Peyer's patch (tissue), 4 donors: ENCODE measurements at regions not wholly inside any gene's neighbourhood (a gene's known extent, or its start where the extent isn't known, plus 50 kb on each side); places are given as distances from the start of the nearest gene placed in this dataset.

Experiments used
- POLR2A ChIP-seq, 2 donors: fragments of 450-650 bp; IDR thresholded peaks; one replicate each; pipeline ENCODE4 v1.5.1; 2017; ENCODE audit warnings: antibody characterized with exemption in 2 of 2, mild to moderate bottlenecking in 2 of 2, moderate library complexity in 2 of 2
- TF ChIP-seq, protein P1 (sequence below), 6 experiments: fragments of 450-650 bp in 4 of 6; fragments of 200-600 bp in 2 of 6; sonication (generic) in 1 of 6; IDR thresholded peaks; one replicate each; pipeline ENCODE4 v1.5.1; 2017 to 2019; ENCODE audit warnings: antibody characterized with exemption in 6 of 6, mild to moderate bottlenecking in 3 of 6, moderate library complexity in 1 of 6

DNA sequence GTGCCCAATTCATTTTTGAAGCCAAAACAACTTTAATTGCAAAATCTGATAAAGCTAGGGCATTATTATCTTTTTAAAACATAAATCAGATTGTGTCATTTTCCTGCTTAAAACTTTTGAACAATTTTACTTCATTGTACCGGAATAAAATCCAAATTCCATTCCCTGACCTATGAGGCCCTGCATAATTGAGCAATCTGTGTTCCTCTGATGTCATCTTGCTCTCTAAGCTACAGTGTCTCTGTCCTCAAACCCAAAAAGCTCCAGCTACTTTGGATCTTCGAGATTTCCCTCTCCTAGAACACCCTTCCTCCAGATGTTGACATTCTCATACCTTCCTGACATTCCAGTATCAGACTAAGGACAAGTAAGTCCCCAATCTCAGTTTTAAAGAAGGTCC lies 395.9 kb downstream of the LRATD1 start:
- TF ChIP-seq, protein P1, sequence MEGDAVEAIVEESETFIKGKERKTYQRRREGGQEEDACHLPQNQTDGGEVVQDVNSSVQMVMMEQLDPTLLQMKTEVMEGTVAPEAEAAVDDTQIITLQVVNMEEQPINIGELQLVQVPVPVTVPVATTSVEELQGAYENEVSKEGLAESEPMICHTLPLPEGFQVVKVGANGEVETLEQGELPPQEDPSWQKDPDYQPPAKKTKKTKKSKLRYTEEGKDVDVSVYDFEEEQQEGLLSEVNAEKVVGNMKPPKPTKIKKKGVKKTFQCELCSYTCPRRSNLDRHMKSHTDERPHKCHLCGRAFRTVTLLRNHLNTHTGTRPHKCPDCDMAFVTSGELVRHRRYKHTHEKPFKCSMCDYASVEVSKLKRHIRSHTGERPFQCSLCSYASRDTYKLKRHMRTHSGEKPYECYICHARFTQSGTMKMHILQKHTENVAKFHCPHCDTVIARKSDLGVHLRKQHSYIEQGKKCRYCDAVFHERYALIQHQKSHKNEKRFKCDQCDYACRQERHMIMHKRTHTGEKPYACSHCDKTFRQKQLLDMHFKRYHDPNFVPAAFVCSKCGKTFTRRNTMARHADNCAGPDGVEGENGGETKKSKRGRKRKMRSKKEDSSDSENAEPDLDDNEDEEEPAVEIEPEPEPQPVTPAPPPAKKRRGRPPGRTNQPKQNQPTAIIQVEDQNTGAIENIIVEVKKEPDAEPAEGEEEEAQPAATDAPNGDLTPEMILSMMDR (IDR thresholded peaks at IDR 0.05), result no peak
- no peak for TF ChIP-seq POLR2A (IDR thresholded peaks at IDR 0.05)
